Neural cell (in vitro differentiated cells): ENCODE measurements at regions not wholly inside any gene's neighbourhood (a gene's known extent, or its start where the extent isn't known, plus 50 kb on each side); places are given as distances from the start of the nearest gene placed in this dataset.

Source experiments
- H2AFZ ChIP-seq: fragments of 200-600, 300-800 bp; sonication (generic), shearing (Covaris generic); 2 replicates; pipeline ENCODE4 v1.6.0; 2014; ENCODE audit warnings: low read depth, mild to moderate bottlenecking, antibody characterized with exemption, low read length, moderate library complexity
- H3F3A ChIP-seq: fragments of 200-600 bp; shearing (Covaris generic); 2 replicates; pipeline ENCODE4 v1.6.1; 2016; ENCODE audit warnings: mild to moderate bottlenecking, moderate library complexity, mixed read lengths, antibody characterized with exemption, low read length; ENCODE audit not compliant: insufficient read depth, poor library complexity, severe bottlenecking
- H3K27ac ChIP-seq: fragments of 200-600, 300-800 bp; sonication (generic), shearing (Covaris generic); 2 replicates; pipeline ENCODE4 v1.5.1; 2014; ENCODE audit warnings: mild to moderate bottlenecking, low read length, moderate library complexity
- H3K27me3 ChIP-seq: fragments of 300-800, 200-600 bp; sonication (generic), shearing (Covaris generic); 2 replicates; pipeline ENCODE4 v1.6.0; 2014; ENCODE audit warnings: mild to moderate bottlenecking, low read depth, low read length, moderate library complexity; ENCODE audit not compliant: insufficient read depth
- H3K36me3 ChIP-seq: fragments of 300-800, 200-600 bp; sonication (generic), shearing (Covaris generic); 2 replicates; pipeline ENCODE4 v1.5.1; 2014; ENCODE audit warnings: mild to moderate bottlenecking, antibody characterized with exemption, low read length, moderate library complexity; ENCODE audit not compliant: insufficient read depth
- H3K4me2 ChIP-seq: fragments of 300-800, 200-600 bp; sonication (generic), shearing (Covaris generic); 2 replicates; pipeline ENCODE4 v1.6.0; 2014; ENCODE audit warnings: mild to moderate bottlenecking, low read length
- H3K4me3 ChIP-seq: fragments of 300-800, 200-600 bp; sonication (generic), shearing (Covaris generic); 2 replicates; pipeline ENCODE4 v1.5.1; 2014; ENCODE audit warnings: mild to moderate bottlenecking, low read length, moderate library complexity
- H3K79me2 ChIP-seq: fragments of 200-600 bp; shearing (Covaris generic); replicated peaks from 2 replicates; pipeline ENCODE4 v1.6.0; 2014; ENCODE audit warnings: mild to moderate bottlenecking, low read length, moderate library complexity; ENCODE audit not compliant: insufficient read depth
- H3K9ac ChIP-seq: fragments of 300-800, 200-600 bp; sonication (generic), shearing (Covaris generic); 2 replicates; pipeline ENCODE4 v1.6.1; 2016; ENCODE audit warnings: mild to moderate bottlenecking, low read length, mixed read lengths
- H3K9me2 ChIP-seq: fragments of 200-600 bp; shearing (Covaris generic); 2 replicates; pipeline ENCODE4 v1.6.1; 2016; ENCODE audit warnings: mild to moderate bottlenecking, low read length, mixed read lengths; ENCODE audit not compliant: insufficient read depth
- H3K9me3 ChIP-seq: fragments of 200-600, 300-800 bp; sonication (generic), shearing (Covaris generic); 2 replicates; pipeline ENCODE4 v1.6.1; 2016; ENCODE audit warnings: mild to moderate bottlenecking, mixed run types, low read length, moderate library complexity, mixed read lengths
- H4K20me1 ChIP-seq: fragments of 200-600 bp; shearing (Covaris generic); 2 replicates; pipeline ENCODE4 v1.6.1; 2016; ENCODE audit warnings: mild to moderate bottlenecking, mixed run types; ENCODE audit not compliant: insufficient read depth
- CTCF ChIP-seq: fragments of 450-650 bp; IDR thresholded peaks from 2 replicates; pipeline ENCODE4 v1.5.1; 2014; ENCODE audit warnings: antibody characterized with exemption, mild to moderate bottlenecking, moderate library complexity; ENCODE audit not compliant: poor library complexity, severe bottlenecking
- EP300 ChIP-seq: fragments of 450-650 bp; conservative IDR thresholded peaks from 2 replicates; pipeline ENCODE4 v1.6.1; 2014; ENCODE audit warnings: antibody characterized with exemption, mild to moderate bottlenecking, moderate library complexity; ENCODE audit not compliant: poor library complexity, severe bottlenecking
- EZH2 ChIP-seq: fragments of 200-600, 300-800 bp; shearing (Covaris generic), sonication (generic); IDR thresholded peaks from 2 replicates; pipeline ENCODE4 v1.6.1; 2014; ENCODE audit warnings: antibody characterized with exemption, low read length, borderline replicate concordance, mild to moderate bottlenecking; ENCODE audit not compliant: insufficient read depth, poor library complexity, severe bottlenecking
- MXI1 ChIP-seq: fragments of 450-650 bp; conservative IDR thresholded peaks from 2 replicates; pipeline ENCODE4 v1.6.1; 2014; ENCODE audit warnings: antibody characterized with exemption, mild to moderate bottlenecking; ENCODE audit not compliant: poor library complexity, severe bottlenecking
- POLR2AphosphoS5 ChIP-seq: IDR thresholded peaks from 2 replicates; pipeline ENCODE4 v1.6.1; 2012
- RAD21 ChIP-seq: fragments of 450-650 bp; conservative IDR thresholded peaks from 2 replicates; pipeline ENCODE4 v1.6.1; 2014; ENCODE audit warnings: antibody characterized with exemption, mild to moderate bottlenecking, moderate library complexity
- REST ChIP-seq: IDR thresholded peaks from 2 replicates; pipeline ENCODE4 v1.6.1; 2012; ENCODE audit warnings: borderline replicate concordance
- SMC3 ChIP-seq: fragments of 450-650 bp; conservative IDR thresholded peaks from 2 replicates; pipeline ENCODE4 v1.6.1; 2014; ENCODE audit warnings: antibody characterized with exemption, mild to moderate bottlenecking, moderate library complexity; ENCODE audit not compliant: poor library complexity
- TAF1 ChIP-seq: IDR thresholded peaks from 2 replicates; pipeline ENCODE4 v1.6.1; 2012; ENCODE audit warnings: low read depth

DNA sequence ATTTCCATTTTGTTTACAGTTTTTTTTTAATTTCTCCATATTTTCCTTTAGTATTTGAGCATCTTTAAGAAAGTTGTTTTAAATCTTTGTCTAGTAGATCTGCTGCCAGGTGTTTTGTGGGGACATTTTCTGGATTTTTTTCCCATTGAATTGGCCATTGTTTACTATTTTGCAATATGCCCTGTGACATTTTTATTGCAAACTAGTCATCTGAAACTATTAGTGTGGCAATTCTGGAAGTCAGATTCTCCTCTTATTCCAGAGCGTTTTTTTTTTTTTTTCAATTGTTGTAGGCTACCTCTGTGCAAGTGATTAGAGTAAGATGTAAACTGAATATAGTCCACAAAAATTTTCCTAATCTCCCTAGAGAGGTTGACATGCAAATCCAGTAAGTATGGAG lies 334.2 kb downstream of the PYDC2 start:
- no peak overlapping the region for H3K4me3 ChIP-seq
- no peaks in the 10 kb centered on the region for H3K9me2 ChIP-seq
- H3K36me3 ChIP-seq: no peaks in the 10 kb centered on the region
- H3F3A ChIP-seq: no peaks in the 10 kb centered on the region
- no peak overlapping the region for H3K4me2 ChIP-seq
- H3K79me2 ChIP-seq: no peaks in the 10 kb centered on the region
- no peak overlapping the region for H3K9ac ChIP-seq
- H3K9me3 ChIP-seq: no peaks in the 10 kb centered on the region
- no peak overlapping the region for H2AFZ ChIP-seq
- no peaks in the 10 kb centered on the region for H4K20me1 ChIP-seq
- H3K27me3 ChIP-seq: no peaks in the 10 kb centered on the region
- H3K27ac ChIP-seq: no peak overlapping the region
- TF ChIP-seq TAF1: no peak
- TF ChIP-seq CTCF: no peak
- no peak for TF ChIP-seq EZH2
- no peak for TF ChIP-seq REST
- TF ChIP-seq RAD21: no peak
- no peak for TF ChIP-seq POLR2AphosphoS5

- no peak overlapping the region for H3K4me2 ChIP-seq
- H3K79me2 ChIP-seq: no peaks in the 10 kb centered on the region
- TF ChIP-seq RAD21 (no peak), REST (no peak), CTCF (no peak), POLR2AphosphoS5 (no peak), MXI1 (no peak), TAF1 (no peak), SMC3 (no peak), EZH2 (no peak), EP300 (no peak)
- no peaks in the 10 kb centered on the region for H4K20me1 ChIP-seq
- peaks cover 4% of the 10 kb centered on the region for H3K9me3 ChIP-seq
- no peaks in the 10 kb centered on the region for H3K36me3 ChIP-seq
- no peaks in the 10 kb centered on the region for H3F3A ChIP-seq
- no peaks in the 10 kb centered on the region for H3K27me3 ChIP-seq
- H3K9me2 ChIP-seq: no peaks in the 10 kb centered on the region
- H2AFZ ChIP-seq: no peak overlapping the region
- H3K9ac ChIP-seq: no peak overlapping the region
- no peak overlapping the region for H3K4me3 ChIP-seq
- no peak overlapping the region for H3K27ac ChIP-seq
Observed at GRCh38 chr3:191797271-191797670, 336.3 kb downstream of the PYDC2 start.
